OCI-LY7 (cell line): ENCODE measurements at regions not wholly inside any gene's neighbourhood (a gene's known extent, or its start where the extent isn't known, plus 50 kb on each side); places are given as distances from the start of the nearest gene placed in this dataset.

Source experiments
- EZH2phosphoT487 ChIP-seq: fragments of 200-600 bp; sonication (generic); IDR thresholded peaks from 2 replicates; pipeline ENCODE4 v1.6.1; 2018; ENCODE audit warnings: low read depth, borderline replicate concordance, mild to moderate bottlenecking, mixed run types, antibody characterized with exemption, low read length, moderate library complexity, mixed read lengths
- TF ChIP-seq, protein P1 (sequence below): fragments of 200-600 bp; sonication (generic); conservative IDR thresholded peaks from 2 replicates; pipeline ENCODE4 v1.5.1; 2014; ENCODE audit warnings: mild to moderate bottlenecking, antibody characterized with exemption, low read length, moderate library complexity, mixed read lengths

DNA sequence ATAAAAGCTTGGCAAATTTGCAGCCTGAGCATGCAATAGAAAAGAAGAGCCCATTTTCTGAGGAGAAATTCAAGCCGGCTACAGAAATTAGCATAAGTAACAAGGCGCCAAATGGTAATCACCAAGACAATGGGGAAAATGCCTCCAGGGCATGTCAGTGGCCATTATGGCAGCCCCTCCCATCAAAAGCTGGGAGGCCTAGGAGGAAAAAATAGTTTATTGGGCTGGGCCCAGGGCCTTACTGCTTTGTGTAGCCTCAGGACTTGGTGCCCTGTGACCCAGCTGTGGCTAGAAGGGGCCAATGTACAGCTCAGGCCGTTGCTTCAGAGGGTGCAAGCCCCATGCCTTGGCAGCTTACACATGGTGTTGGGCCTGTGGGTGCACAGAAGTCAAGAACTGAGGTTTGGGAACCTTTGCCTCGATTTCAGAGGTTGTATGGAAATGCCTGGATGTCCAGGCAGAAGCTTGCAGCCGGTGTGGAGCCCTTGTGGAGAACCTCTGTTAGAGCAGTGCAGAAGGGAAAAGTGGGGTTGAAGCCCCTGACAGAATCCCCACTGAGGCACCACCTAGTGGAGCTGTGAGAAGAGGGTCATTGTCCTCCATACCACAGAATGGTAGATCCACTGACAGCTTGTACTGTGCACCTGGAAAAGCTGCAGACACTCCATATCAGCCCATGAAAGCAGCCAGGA lies 328.5 kb upstream of the MAP3K7 start:
- TF ChIP-seq, protein P1, sequence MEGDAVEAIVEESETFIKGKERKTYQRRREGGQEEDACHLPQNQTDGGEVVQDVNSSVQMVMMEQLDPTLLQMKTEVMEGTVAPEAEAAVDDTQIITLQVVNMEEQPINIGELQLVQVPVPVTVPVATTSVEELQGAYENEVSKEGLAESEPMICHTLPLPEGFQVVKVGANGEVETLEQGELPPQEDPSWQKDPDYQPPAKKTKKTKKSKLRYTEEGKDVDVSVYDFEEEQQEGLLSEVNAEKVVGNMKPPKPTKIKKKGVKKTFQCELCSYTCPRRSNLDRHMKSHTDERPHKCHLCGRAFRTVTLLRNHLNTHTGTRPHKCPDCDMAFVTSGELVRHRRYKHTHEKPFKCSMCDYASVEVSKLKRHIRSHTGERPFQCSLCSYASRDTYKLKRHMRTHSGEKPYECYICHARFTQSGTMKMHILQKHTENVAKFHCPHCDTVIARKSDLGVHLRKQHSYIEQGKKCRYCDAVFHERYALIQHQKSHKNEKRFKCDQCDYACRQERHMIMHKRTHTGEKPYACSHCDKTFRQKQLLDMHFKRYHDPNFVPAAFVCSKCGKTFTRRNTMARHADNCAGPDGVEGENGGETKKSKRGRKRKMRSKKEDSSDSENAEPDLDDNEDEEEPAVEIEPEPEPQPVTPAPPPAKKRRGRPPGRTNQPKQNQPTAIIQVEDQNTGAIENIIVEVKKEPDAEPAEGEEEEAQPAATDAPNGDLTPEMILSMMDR, result no peak
- no peak for TF ChIP-seq EZH2phosphoT487
